ENCODE measurements at regions not wholly inside any gene's neighbourhood (a gene's known extent, or its start where the extent isn't known, plus 50 kb on each side); places are given as distances from the start of the nearest gene placed in this dataset.

DNA sequence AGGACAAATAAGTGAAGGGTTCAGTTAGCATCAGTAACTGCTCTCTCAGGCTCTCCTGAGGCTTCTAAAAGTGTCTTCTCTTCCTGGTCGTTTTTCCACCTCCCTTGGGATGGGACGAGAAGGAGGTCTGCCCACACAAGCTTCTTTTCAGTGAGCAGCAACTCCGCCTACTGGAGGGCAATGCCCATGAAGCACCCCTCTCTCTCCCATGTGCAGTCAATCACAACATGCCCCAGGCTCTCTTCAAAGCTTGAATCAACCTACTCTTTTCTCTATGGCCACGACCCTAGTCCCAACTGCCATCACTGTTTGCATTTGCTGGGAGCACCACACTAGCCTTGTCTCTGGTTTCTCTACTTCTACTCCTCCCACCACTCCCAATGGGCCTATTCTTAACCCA is 135.6 kb downstream of the RPS24 start:
- TF ChIP-seq, protein P1, sequence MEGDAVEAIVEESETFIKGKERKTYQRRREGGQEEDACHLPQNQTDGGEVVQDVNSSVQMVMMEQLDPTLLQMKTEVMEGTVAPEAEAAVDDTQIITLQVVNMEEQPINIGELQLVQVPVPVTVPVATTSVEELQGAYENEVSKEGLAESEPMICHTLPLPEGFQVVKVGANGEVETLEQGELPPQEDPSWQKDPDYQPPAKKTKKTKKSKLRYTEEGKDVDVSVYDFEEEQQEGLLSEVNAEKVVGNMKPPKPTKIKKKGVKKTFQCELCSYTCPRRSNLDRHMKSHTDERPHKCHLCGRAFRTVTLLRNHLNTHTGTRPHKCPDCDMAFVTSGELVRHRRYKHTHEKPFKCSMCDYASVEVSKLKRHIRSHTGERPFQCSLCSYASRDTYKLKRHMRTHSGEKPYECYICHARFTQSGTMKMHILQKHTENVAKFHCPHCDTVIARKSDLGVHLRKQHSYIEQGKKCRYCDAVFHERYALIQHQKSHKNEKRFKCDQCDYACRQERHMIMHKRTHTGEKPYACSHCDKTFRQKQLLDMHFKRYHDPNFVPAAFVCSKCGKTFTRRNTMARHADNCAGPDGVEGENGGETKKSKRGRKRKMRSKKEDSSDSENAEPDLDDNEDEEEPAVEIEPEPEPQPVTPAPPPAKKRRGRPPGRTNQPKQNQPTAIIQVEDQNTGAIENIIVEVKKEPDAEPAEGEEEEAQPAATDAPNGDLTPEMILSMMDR (IDR thresholded peaks at IDR 0.05 in 2 of 3, conservative IDR thresholded peaks at IDR 0.05 in 1 of 3; ENCODE audit: borderline replicate concordance in 1 of 3, insufficient read depth in 1 of 3, low read depth in 2 of 3, low read length in 2 of 3): no peak
- TF ChIP-seq, protein P2, sequence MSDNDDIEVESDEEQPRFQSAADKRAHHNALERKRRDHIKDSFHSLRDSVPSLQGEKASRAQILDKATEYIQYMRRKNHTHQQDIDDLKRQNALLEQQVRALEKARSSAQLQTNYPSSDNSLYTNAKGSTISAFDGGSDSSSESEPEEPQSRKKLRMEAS (IDR thresholded peaks at IDR 0.05): no peak
- TF ChIP-seq, protein P3, sequence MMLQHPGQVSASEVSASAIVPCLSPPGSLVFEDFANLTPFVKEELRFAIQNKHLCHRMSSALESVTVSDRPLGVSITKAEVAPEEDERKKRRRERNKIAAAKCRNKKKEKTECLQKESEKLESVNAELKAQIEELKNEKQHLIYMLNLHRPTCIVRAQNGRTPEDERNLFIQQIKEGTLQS (IDR thresholded peaks at IDR 0.05): no peak
- no peak for TF ChIP-seq POLR2A (IDR thresholded peaks at IDR 0.05; ENCODE audit: borderline replicate concordance, extremely low read depth, insufficient read depth, insufficient read length)
- no peak for TF ChIP-seq JUND (IDR thresholded peaks at IDR 0.05)
- TF ChIP-seq EZH2phosphoT487 (IDR thresholded peaks at IDR 0.05; ENCODE audit: borderline replicate concordance): no peak
- TF ChIP-seq RAD21 (IDR thresholded peaks at IDR 0.05; ENCODE audit: low read depth): no peak
- no peak for TF ChIP-seq POLR2AphosphoS5 (IDR thresholded peaks at IDR 0.05; ENCODE audit: low read depth, low read length)

Data from HCT116 (cell line).